ENCODE measurements at regions not wholly inside any gene's neighbourhood (a gene's known extent, or its start where the extent isn't known, plus 50 kb on each side); places are given as distances from the start of the nearest gene placed in this dataset.

GRCh38 chr4:62170235-62170634, 970.1 kb downstream of the ADGRL3 start:
- DNase-seq (ENCODE audit: low read depth): no peak

GRCh38 chr4:62168681-62169080, 968.6 kb downstream of the ADGRL3 start:
- DNase-seq (ENCODE audit: low read depth): no peak

- DNase-seq (ENCODE audit: low read depth): no peak
Observed at GRCh38 chr4:62162606-62163005, 962.5 kb downstream of the ADGRL3 start.

GRCh38 chr4:62161446-62161845, 961.3 kb downstream of the ADGRL3 start:
- no peak for DNase-seq (ENCODE audit: low read depth)

- DNase-seq (ENCODE audit: low read depth): no peak
Observed at GRCh38 chr4:62159876-62160275, 959.8 kb downstream of the ADGRL3 start.

- DNase-seq (ENCODE audit: low read depth): no peak
Observed at GRCh38 chr4:62159306-62159705, 959.2 kb downstream of the ADGRL3 start.

GRCh38 chr4:62156205-62156604, 956.1 kb downstream of the ADGRL3 start:
- no peak for DNase-seq (ENCODE audit: low read depth)

- DNase-seq (ENCODE audit: low read depth): no peak
Observed at GRCh38 chr4:62145276-62145675, 945.1 kb downstream of the ADGRL3 start.

- DNase-seq (ENCODE audit: low read depth): no peak
Observed at GRCh38 chr4:62144431-62144830, 944.3 kb downstream of the ADGRL3 start.

GRCh38 chr4:62135565-62136156, 935.5 kb downstream of the ADGRL3 start:
- no peak for DNase-seq (ENCODE audit: low read depth)

- DNase-seq (ENCODE audit: low read depth): no peak
Observed at GRCh38 chr4:62133977-62134376, 933.9 kb downstream of the ADGRL3 start.

- no peak for DNase-seq (ENCODE audit: low read depth)
Observed at GRCh38 chr4:62133101-62133897, 933.2 kb downstream of the ADGRL3 start.

GRCh38 chr4:62131049-62131448, 930.9 kb downstream of the ADGRL3 start:
- DNase-seq (ENCODE audit: low read depth): no peak

- DNase-seq (ENCODE audit: low read depth): no peak
Observed at GRCh38 chr4:62130637-62131036, 930.5 kb downstream of the ADGRL3 start.

GRCh38 chr4:62130230-62130629, 930.1 kb downstream of the ADGRL3 start:
- DNase-seq (ENCODE audit: low read depth): no peak
